GM12891 (cell line): ENCODE measurements at regions not wholly inside any gene's neighbourhood (a gene's known extent, or its start where the extent isn't known, plus 50 kb on each side); places are given as distances from the start of the nearest gene placed in this dataset.

ENCODE experiments used
- DNase-seq: peaks from one replicate; pipeline ENCODE4 v3.0.0; 2011; ENCODE audit warnings: low spot score; ENCODE audit not compliant: insufficient read length
- FAIRE-seq: peaks from 2 replicates; lab custom pipeline; 2011; peaks lifted over from hg19 to GRCh38; lab: Jason Lieb, UNC
- PAX5 ChIP-seq: IDR thresholded peaks from 2 replicates; pipeline ENCODE4 v1.6.1; 2011; ENCODE audit warnings: low read length, moderate library complexity, mild to moderate bottlenecking; ENCODE audit not compliant: insufficient read depth, severe bottlenecking
- POLR2A ChIP-seq: IDR thresholded peaks from 2 replicates; pipeline ENCODE4 v1.6.1; 2011; ENCODE audit warnings: low read depth, low read length, control low read depth
- POLR2AphosphoS5 ChIP-seq: IDR thresholded peaks from 2 replicates; pipeline ENCODE4 v1.6.1; 2011; ENCODE audit warnings: low read depth, low read length, control low read depth
- POU2F2 ChIP-seq: IDR thresholded peaks from 2 replicates; pipeline ENCODE4 v1.6.1; 2011; ENCODE audit warnings: low read depth, mild to moderate bottlenecking, control low read depth, low read length, moderate library complexity
- SPI1 ChIP-seq: IDR thresholded peaks from 2 replicates; pipeline ENCODE4 v1.6.1; 2011; ENCODE audit warnings: low read depth, low read length, control low read depth
- TAF1 ChIP-seq: IDR thresholded peaks from 2 replicates; pipeline ENCODE4 v1.6.1; 2011; ENCODE audit warnings: low read depth, low read length, control low read depth

DNA sequence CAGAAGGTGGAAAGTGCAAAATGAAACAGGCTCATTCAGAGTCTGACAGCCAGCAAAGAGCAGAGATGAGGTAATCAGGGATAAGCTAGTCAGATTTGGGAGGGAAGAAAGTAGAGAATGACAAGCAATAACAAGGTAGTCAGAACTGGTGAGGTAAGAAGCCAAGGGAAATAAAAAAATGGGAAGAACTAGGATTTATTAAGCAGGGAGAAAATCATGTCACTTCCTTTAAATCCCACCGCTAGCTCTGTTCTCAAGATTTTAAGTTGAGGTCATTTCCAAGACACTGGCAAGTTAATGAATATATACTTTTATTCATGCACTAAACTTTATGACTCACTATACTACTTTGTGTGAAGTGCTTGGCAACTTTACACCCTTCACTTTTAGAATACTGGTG, 1106.8 kb downstream of the IGSF11 start:
- FAIRE-seq: no peak
- TF ChIP-seq PAX5 (no peak), POLR2AphosphoS5 (no peak), SPI1 (no peak), POLR2A (no peak), POU2F2 (no peak), TAF1 (no peak)
- no peak for DNase-seq

GRCh38 chr3:117928836-117929235, 1105.8 kb downstream of the IGSF11 start:
- DNase-seq (no peak), FAIRE-seq (no peak)
- TF ChIP-seq TAF1 (no peak), POLR2A (no peak), POLR2AphosphoS5 (no peak), POU2F2 (no peak), PAX5 (no peak)

DNA sequence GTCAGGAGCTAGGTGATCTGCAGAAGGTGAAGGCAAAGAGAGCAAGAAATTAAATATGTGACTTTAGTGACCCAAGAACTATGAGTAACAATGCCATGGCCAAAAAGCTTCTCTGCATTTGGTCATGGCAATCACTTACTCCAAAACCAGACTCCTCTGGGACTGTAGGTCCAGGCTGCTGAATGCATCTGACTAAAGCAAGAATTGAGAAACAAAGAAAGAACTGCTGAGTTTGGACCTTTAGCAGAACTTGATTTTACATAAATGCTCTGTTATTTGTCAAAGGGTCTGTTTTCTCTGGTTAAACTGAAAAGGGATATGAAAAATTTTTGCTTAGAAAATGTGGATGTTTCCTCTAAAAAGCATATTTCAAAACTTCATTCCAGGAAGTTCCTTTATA, 1102.2 kb downstream of the IGSF11 start:
- TF ChIP-seq POU2F2 (no peak), PAX5 (no peak), SPI1 (no peak), POLR2AphosphoS5 (no peak), POLR2A (no peak), TAF1 (no peak)
- no peak for DNase-seq
- no peak for FAIRE-seq

DNA sequence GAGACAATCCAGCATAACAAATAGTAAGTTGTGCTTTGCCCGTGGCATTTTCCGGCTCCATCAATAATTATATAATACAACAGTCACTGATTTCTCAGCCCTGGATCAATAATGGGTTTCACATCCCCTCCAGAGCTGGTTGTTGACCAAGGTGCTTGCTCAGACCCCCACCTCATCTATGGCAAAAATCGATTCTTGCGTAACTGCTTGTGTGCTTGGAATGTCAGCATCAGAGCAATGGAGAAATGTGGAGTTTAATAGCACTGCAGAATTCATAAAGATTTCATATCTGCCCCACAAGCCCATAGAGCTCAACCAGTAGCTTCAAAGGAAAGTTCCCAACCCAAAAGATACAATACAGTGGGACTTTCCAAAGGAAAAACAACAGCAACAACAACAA, 1098.5 kb downstream of the IGSF11 start:
- DNase-seq (no peak), FAIRE-seq (no peak)
- TF ChIP-seq POLR2A (no peak), TAF1 (no peak)

- TF ChIP-seq SPI1 (no peak), POLR2A (no peak), TAF1 (no peak), POLR2AphosphoS5 (no peak), POU2F2 (no peak), PAX5 (no peak)
- FAIRE-seq (no peak), DNase-seq (no peak)
These were observed 1095.7 kb downstream of the IGSF11 start for GRCh38 chr3:117938974-117939373.

GRCh38 chr3:117939425-117940027, 1095.1 kb downstream of the IGSF11 start:
- TF ChIP-seq TAF1: no peak
- no peak for TF ChIP-seq POLR2A
- TF ChIP-seq PAX5: no peak
- TF ChIP-seq POLR2AphosphoS5: no peak
- TF ChIP-seq SPI1: no peak
- TF ChIP-seq POU2F2: no peak
- FAIRE-seq (no peak), DNase-seq (no peak)

DNA sequence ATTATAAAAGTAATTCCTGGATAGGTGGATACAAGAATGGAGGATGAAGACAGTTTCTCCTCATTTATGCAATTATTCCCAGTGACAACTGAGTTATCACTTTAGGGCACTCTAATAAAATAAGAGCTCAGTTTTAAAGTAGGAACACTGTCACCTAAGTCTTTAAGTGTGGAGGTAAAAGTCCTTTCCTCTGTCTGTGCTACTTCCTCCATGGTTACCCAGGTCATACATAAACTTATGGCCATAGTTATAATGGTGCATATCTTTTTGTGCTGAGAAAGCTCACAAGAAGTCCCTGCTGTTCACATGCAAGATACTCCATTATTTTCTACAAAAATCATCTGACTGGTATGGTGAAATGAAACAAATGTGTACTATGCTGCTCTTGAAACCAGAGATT, 1093.6 kb downstream of the IGSF11 start:
- TF ChIP-seq SPI1 (no peak), PAX5 (no peak), POLR2AphosphoS5 (no peak), TAF1 (no peak), POLR2A (no peak), POU2F2 (no peak)
- FAIRE-seq (no peak), DNase-seq (no peak)

GRCh38 chr3:117941756-117942155, 1092.9 kb downstream of the IGSF11 start:
- no peak for FAIRE-seq
- no peak for DNase-seq
- TF ChIP-seq POU2F2 (no peak), PAX5 (no peak), TAF1 (no peak), POLR2A (no peak), POLR2AphosphoS5 (no peak), SPI1 (no peak)

DNA sequence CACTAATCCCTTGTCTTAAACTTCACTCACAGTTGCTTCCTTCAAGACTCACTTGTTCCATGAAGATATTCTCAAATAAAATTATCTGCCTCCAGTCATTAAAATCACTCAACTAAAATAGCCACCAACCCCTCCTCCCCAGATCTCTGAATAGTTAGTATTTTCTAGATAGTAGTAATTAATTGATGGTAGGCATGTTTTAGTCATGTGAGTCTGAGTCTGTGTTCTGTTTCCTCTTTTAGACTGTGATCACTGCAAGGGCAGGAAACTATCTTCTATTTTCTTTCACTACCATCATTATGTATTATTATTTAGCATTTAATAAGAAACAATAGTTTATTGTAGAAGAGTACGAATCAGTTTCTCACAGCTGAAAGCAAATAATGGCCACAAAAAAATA, 1080.5 kb downstream of the IGSF11 start:
- DNase-seq: no peak
- TF ChIP-seq POLR2A (no peak), POLR2AphosphoS5 (no peak), PAX5 (no peak), SPI1 (no peak), TAF1 (no peak), POU2F2 (no peak)
- FAIRE-seq: no peak

DNA sequence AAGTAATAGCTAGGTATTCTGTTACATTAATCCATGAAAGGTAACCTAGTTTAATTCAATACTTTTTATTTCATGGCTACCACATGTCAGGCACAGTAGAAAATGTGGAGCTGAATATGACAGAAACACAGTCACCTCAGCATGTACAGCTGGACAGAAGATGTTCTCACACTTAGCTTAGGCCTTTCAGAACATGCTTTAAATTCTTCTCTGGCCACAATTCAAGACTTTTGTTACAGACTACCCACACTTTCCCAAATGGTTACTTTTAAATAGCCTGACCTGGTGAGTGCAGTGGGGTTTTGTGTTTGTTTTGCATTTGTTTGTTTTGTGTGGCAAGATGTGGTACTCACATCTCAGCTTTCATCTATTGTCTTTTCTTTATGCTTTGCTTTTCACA, 1079.5 kb downstream of the IGSF11 start:
- FAIRE-seq (no peak), DNase-seq (no peak)
- TF ChIP-seq POLR2AphosphoS5: no peak
- TF ChIP-seq SPI1: no peak
- no peak for TF ChIP-seq TAF1
- TF ChIP-seq POLR2A: no peak
- TF ChIP-seq PAX5: no peak
- no peak for TF ChIP-seq POU2F2
